ENCODE measurements at regions not wholly inside any gene's neighbourhood (a gene's known extent, or its start where the extent isn't known, plus 50 kb on each side); places are given as distances from the start of the nearest gene placed in this dataset.

DNA sequence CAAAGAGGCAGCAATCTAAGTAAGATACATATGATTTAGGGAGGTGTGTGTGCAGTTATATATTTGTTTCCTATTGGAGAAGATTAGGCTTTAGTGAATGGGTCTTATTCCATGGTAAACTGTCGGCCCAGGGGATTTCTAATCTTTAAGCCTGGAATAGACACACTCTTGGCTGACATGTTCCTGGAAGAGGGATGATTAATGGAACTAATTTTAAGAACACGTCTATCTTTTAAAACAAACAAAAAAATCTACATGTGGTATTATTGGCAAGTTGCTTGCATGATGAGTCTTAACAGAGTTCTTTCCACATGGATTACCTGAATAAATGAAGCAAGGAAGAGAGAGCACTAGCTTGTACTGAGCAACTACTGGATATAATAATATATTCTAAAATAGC lies 114.2 kb upstream of the NT5C1B start:
- Mint-ChIP-seq H3K4me1 (no peaks in the 10 kb centered on the region), H3K27me3 (no peaks in the 10 kb centered on the region), H3K36me3 (ENCODE audit: low read depth) (no peaks in the 10 kb centered on the region), H3K4me3 (no peak overlapping the region), H3K27ac (no peak overlapping the region), H3K9me3 (no peaks in the 10 kb centered on the region)
- ChIA-PET CTCF (no interaction called here), POLR2A (no interaction called here)
- no peak for DNase-seq

DNA sequence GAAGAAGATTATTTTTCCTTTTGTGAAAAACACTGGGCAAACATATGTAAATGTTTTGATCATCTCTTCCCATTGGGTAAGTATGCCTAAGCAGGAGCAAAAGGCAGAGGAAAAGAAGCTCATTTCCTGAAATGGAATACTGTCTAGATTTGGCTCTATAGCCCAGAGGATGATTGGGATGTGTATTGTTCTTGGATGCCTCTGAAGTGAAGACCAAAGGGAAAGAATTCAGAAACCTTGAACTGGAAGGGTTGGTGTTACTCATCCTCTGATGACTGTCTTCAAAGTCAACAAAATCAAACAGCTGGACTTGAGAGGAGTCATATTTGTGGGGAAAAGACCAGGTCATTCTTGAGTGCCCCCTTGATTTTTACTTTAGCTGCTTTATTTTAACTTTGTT lies 112.6 kb upstream of the NT5C1B start:
- H3K4me1 Mint-ChIP-seq, result no peaks in the 10 kb centered on the region
- H3K27ac Mint-ChIP-seq, result no peak overlapping the region
- H3K27me3 Mint-ChIP-seq, result no peaks in the 10 kb centered on the region
- no peak overlapping the region for H3K4me3 Mint-ChIP-seq
- no peak for DNase-seq
- ChIA-PET CTCF (no interaction called here), POLR2A (no interaction called here)
- H3K9me3 Mint-ChIP-seq, result no peaks in the 10 kb centered on the region
- no peaks in the 10 kb centered on the region for H3K36me3 Mint-ChIP-seq (ENCODE audit: low read depth)

DNA sequence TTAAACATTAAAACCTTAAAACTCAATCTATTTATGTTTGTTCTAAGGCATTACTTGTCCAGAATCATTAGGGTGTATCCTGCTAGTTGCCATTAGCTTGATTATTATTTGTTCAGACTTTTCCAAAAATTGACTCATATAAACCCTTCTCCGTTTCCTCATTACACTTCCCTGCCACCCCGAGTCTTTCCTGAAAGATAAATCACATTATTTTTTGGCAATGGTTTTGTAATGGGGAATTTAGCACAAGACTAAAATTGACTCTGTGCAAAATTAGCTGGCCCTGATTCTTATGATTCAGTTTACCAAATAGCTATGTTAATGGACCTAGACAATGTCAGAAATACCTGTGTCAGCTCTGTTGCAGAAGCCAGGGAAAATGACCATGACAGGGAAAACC lies 112.2 kb upstream of the NT5C1B start:
- Mint-ChIP-seq H3K9me3 (no peaks in the 10 kb centered on the region), H3K27me3 (no peaks in the 10 kb centered on the region), H3K4me3 (no peak overlapping the region), H3K36me3 (ENCODE audit: low read depth) (no peaks in the 10 kb centered on the region), H3K27ac (no peak overlapping the region), H3K4me1 (no peaks in the 10 kb centered on the region)
- DNase-seq, result no peak
- ChIA-PET CTCF (no interaction called here), POLR2A (no interaction called here)

DNA sequence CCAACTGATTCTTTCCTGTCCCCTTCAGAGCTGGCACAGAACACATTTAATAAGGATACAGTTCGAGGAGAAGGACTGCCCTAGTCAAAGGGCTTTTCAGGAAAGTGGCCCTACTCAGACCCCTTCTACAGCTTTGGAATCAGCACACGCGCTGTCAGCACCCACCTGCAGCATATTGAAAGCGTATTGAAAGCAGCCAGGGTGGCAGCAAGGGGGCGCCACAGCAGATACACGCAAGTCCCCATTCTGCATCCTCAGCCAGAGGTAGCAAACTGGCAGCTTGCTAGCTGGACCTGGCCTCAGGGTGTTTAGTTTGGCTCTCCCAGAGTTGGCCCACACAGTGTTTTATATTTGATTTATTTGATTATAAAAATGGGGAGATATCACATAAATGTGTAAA lies 101.0 kb upstream of the NT5C1B start:
- Mint-ChIP-seq H3K36me3 (ENCODE audit: low read depth) (no peaks in the 10 kb centered on the region), H3K27ac (no peak overlapping the region), H3K4me1 (no peaks in the 10 kb centered on the region), H3K9me3 (peaks cover 2% of the 10 kb centered on the region), H3K27me3 (no peaks in the 10 kb centered on the region), H3K4me3 (no peak overlapping the region)
- DNase-seq, result no peak
- ChIA-PET CTCF (no interaction called here), POLR2A (no interaction called here)

DNA sequence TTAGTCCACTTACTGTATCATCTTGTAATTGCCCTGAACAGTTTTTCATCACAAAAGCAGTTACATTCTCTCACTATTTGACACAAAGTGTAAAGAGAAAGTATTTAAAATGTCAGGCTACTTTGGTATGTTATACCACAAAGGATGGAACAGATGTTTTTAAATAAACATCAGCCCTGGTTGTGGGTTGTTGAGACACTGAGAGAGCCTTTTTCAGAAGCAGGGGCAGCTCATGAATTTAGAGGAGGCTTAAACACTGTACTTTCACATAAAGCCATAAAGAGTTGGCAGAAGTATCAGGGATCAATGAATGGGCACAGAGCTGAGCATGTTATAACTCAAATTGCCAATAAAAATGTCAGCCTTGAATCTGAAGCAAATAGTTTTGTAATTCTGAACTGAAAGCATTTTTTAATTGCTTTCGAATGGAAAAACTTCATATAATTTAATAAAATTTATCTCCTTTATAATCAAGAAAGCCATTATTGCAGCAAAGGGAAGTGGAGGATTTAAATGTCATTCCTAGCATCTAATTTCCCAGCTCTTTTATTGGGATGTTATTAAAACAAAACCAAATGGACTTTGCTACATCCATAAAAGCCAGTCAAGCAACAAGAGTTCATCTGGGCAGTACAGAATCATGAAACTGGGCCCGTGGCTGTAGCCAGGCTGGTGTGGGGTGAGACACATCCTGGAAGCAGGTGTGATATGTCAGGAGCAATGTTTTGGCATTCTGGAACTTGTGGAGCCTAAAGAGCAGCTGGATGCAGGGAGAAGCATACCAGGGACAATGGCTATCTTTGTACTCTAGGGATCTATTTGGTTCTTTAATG lies 95.1 kb upstream of the NT5C1B start:
- Mint-ChIP-seq H3K36me3 (ENCODE audit: low read depth) (no peaks in the 10 kb centered on the region), H3K4me1 (no peaks in the 10 kb centered on the region), H3K9me3 (no peaks in the 10 kb centered on the region), H3K27ac (no peak overlapping the region), H3K4me3 (no peak overlapping the region), H3K27me3 (no peaks in the 10 kb centered on the region)
- ChIA-PET CTCF (no interaction called here), POLR2A (no interaction called here)
- DNase-seq, result no peak

DNA sequence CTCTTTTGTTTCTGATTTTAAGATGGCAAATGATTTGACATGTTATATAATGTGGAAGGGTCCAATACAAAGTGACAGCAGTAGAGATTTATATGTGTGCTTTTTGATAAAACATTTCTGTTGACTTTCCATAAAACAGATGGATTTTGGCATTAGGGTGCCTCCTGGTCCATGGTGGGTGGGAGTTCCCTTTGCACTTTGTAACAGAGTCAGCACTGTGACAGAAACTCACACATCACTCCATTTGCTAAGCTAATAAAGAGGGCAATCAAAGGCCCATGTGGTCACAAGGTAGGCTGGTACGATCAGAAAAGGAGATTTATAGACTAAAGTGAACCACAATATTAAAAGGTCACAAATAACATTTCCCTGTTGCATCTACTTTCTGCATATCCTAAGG lies 93.3 kb upstream of the NT5C1B start:
- Mint-ChIP-seq H3K36me3 (ENCODE audit: low read depth) (no peaks in the 10 kb centered on the region), H3K27me3 (no peaks in the 10 kb centered on the region), H3K9me3 (no peaks in the 10 kb centered on the region), H3K4me1 (no peaks in the 10 kb centered on the region), H3K4me3 (no peak overlapping the region), H3K27ac (no peak overlapping the region)
- DNase-seq, result no peak
- POLR2A ChIA-PET, result no interaction called here
- CTCF ChIA-PET, result no interaction called here

DNA sequence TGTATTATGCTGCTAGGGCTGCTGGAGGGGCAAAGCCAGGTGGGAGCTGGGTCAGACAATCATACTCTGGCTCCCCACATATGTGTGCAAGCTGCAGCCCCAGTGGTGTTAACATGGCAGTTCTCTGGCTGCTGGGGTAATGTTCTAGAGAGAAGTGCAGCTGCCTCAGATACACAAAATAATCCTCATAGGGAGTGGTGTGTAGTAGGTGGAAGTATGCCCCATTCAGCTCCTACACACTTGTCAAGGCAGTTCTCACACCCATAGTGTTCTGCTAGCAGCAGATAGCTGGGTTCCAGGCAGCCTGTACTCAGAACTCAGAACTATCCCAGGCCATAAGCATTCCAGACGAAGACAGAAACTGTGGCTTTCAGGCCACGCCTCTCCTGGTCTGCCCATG lies 87.9 kb upstream of the NT5C1B start:
- H3K4me1 Mint-ChIP-seq, result no peaks in the 10 kb centered on the region
- H3K9me3 Mint-ChIP-seq, result peaks cover 6% of the 10 kb centered on the region
- no peak overlapping the region for H3K4me3 Mint-ChIP-seq
- CTCF ChIA-PET, result no interaction called here
- no peak overlapping the region for H3K27ac Mint-ChIP-seq
- POLR2A ChIA-PET, result no interaction called here
- no peaks in the 10 kb centered on the region for H3K27me3 Mint-ChIP-seq
- no peaks in the 10 kb centered on the region for H3K36me3 Mint-ChIP-seq (ENCODE audit: low read depth)
- DNase-seq, result no peak

DNA sequence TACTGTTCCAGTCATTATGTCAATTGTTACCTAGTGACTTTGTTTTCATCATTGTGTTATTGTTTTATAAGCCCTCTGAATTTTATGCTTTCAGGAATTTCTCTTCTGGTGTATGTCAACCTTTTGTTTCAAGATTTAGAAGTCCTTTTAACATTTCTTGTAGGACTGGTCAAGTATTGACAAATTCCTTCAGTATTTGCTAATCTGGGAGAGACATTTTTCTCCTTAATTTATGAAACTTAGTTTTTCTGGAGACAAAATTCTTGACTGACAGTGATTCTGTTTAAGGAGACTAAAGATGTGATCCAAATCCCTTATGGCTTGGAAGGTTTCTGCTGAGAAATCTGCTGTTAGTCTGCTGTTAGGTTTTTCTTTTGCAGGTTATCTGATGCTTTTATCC lies 84.9 kb upstream of the NT5C1B start:
- CTCF ChIA-PET, result no interaction called here
- no peak overlapping the region for H3K27ac Mint-ChIP-seq

DNA sequence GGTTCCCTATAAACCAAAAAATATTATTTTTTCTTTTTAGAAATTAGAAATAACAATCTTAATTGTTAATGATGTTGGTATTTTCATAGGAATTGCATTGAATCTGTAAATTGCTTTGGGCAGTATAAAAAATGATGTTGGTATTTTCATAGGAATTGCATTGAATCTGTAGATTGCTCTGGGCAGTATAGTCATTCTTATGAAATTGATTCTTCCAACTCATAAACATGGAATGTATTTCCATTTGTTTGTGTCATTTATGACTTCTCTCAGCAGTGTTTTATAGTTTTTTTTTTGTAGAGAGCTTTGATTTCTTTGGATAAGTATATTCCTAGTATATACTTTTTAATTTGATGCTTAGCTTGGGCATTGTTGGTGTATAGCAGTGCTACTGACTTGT lies 82.0 kb upstream of the NT5C1B start:
- H3K4me3 Mint-ChIP-seq, result no peak overlapping the region
- peaks cover 10% of the 10 kb centered on the region for H3K9me3 Mint-ChIP-seq
- H3K4me1 Mint-ChIP-seq, result no peaks in the 10 kb centered on the region
- H3K27ac Mint-ChIP-seq, result no peak overlapping the region
- no peaks in the 10 kb centered on the region for H3K36me3 Mint-ChIP-seq (ENCODE audit: low read depth)
- no peaks in the 10 kb centered on the region for H3K27me3 Mint-ChIP-seq
- ChIA-PET POLR2A (no interaction called here), CTCF (no interaction called here)
- DNase-seq, result no peak

More for the DNA sequence above, 84.9 kb upstream of the NT5C1B start:
- H3K27me3 Mint-ChIP-seq, result no peaks in the 10 kb centered on the region
- no peak overlapping the region for H3K4me3 Mint-ChIP-seq
- H3K36me3 Mint-ChIP-seq (ENCODE audit: low read depth), result no peaks in the 10 kb centered on the region
- POLR2A ChIA-PET, result no interaction called here
- peaks cover 10% of the 10 kb centered on the region for H3K9me3 Mint-ChIP-seq
- no peaks in the 10 kb centered on the region for H3K4me1 Mint-ChIP-seq
- DNase-seq, result no peak

DNA sequence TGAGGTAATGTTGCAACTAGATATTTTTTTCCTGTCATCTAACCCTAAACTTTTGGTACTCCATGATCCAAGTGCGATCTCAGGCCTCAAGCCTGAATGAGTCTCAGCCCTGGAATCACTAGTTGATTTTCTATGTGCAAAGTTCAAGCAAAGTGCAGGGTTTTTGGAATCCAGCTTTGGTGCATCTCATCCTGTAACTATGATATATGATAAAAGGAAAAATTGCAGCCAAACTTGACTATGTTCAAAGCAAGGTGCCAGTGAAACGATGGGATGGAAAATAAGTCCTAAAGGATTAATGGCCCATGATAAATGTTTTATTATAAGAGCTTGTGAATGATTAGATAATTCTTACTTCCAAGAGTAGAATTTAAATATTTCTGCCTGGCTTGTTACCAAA lies 78.9 kb upstream of the NT5C1B start:
- Mint-ChIP-seq H3K36me3 (ENCODE audit: low read depth) (no peaks in the 10 kb centered on the region), H3K4me1 (no peaks in the 10 kb centered on the region), H3K4me3 (no peak overlapping the region), H3K27ac (no peak overlapping the region), H3K9me3 (peaks cover 4% of the 10 kb centered on the region), H3K27me3 (no peaks in the 10 kb centered on the region)
- ChIA-PET CTCF (no interaction called here), POLR2A (no interaction called here)
- DNase-seq, result no peak

DNA sequence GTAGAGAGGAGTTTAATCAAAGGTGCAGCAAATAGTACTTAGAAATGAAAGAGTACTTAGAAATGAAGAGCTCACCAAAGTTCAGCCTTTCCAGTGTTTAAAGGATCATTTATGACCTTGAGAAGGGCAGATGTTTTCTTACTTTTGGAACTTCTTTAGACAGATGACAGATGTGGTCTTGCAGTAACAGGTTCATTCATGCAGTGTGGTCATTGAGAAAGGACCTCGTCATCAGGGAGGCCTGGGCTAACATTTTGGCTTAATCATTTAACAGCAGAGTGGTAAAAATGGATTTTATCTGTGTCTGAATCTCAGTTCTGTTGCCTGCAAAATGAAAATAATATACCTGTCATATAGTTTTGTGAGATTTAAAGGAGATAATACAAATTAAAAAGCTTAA lies 75.1 kb upstream of the NT5C1B start:
- CTCF ChIA-PET, result no interaction called here
- no peak overlapping the region for H3K4me3 Mint-ChIP-seq
- H3K27ac Mint-ChIP-seq, result no peak overlapping the region
- DNase-seq, result no peak
- H3K4me1 Mint-ChIP-seq, result no peaks in the 10 kb centered on the region
- no peaks in the 10 kb centered on the region for H3K36me3 Mint-ChIP-seq (ENCODE audit: low read depth)
- POLR2A ChIA-PET, result no interaction called here
- H3K9me3 Mint-ChIP-seq, result no peaks in the 10 kb centered on the region
- no peaks in the 10 kb centered on the region for H3K27me3 Mint-ChIP-seq

DNA sequence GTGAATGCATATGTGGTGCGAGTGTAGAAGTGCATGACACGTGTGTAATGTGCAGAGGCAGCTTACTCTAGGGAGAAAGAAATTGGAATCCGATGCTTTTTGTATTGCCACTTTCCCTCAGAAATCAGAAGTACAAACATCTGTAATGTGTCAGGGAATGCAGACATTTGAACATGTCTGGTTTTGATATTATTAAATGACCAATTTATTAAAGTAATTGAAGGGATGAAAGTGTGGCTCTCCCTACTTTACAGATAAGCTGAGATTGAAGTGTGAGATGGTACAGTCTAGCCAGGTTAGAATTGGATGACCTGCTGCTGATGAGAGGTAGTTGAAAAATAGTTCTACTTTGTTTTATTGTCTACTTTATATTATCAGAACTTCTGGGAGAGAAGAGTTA lies 74.5 kb upstream of the NT5C1B start:
- H3K9me3 Mint-ChIP-seq, result no peaks in the 10 kb centered on the region
- ChIA-PET CTCF (no interaction called here), POLR2A (no interaction called here)
- no peak overlapping the region for H3K4me3 Mint-ChIP-seq
- no peaks in the 10 kb centered on the region for H3K4me1 Mint-ChIP-seq
- no peaks in the 10 kb centered on the region for H3K36me3 Mint-ChIP-seq (ENCODE audit: low read depth)
- no peaks in the 10 kb centered on the region for H3K27me3 Mint-ChIP-seq
- H3K27ac Mint-ChIP-seq, result no peak overlapping the region
- DNase-seq, result no peak

DNA sequence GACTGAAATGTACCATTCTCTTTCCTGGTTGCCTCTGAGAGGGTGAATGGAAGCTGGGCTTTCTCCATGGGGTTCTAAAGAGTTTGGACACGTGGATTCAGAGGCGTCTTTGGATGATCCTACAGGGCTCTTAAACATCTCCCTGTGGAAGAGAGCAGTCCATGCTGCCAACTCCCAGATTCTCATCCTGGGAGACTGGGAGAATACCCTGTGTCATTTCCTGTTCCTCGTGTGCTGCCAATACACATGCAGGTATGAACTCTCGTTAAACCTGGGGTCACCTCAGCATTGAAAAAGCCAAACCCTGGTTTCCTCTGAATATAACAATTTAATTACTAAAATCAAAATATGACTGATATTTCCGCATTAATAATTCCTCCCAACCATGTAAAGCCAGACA lies 73.3 kb upstream of the NT5C1B start:
- ChIA-PET POLR2A (no interaction called here), CTCF (no interaction called here)
- no peak for DNase-seq
- Mint-ChIP-seq H3K4me1 (no peaks in the 10 kb centered on the region), H3K36me3 (ENCODE audit: low read depth) (no peaks in the 10 kb centered on the region), H3K4me3 (no peak overlapping the region), H3K27me3 (no peaks in the 10 kb centered on the region), H3K9me3 (no peaks in the 10 kb centered on the region), H3K27ac (no peak overlapping the region)

DNA sequence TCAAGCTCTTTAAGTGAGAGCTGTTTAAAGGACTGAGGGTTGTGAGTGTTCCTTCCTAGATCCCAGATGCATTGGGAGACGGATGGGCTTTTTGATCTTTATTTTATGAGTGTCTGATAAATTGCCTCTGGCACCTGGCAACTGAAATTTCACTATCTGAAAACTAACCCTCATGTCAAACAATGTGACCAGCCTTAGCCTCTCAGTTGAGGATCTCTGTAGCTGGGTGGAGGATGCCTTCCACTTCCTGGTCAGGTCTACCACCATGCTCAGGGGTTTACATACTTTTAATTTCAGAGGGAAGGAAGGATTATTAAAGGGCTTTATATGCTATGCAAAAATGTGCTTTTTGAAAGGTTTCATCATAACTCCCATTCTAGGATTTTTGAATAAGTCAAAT lies 70.5 kb upstream of the NT5C1B start:
- no peak overlapping the region for H3K27ac Mint-ChIP-seq
- no peak overlapping the region for H3K4me3 Mint-ChIP-seq
- POLR2A ChIA-PET, result interaction anchor here (0.6 kb wide), 1 partner anchor 799 kb away, joined by 3 read pairs; no protein-coding TSS in a partner anchor
- CTCF ChIA-PET, result no interaction called here
- no peak for DNase-seq
- no peaks in the 10 kb centered on the region for H3K4me1 Mint-ChIP-seq
- H3K9me3 Mint-ChIP-seq, result no peaks in the 10 kb centered on the region
- H3K36me3 Mint-ChIP-seq (ENCODE audit: low read depth), result no peaks in the 10 kb centered on the region
- H3K27me3 Mint-ChIP-seq, result no peaks in the 10 kb centered on the region

DNA sequence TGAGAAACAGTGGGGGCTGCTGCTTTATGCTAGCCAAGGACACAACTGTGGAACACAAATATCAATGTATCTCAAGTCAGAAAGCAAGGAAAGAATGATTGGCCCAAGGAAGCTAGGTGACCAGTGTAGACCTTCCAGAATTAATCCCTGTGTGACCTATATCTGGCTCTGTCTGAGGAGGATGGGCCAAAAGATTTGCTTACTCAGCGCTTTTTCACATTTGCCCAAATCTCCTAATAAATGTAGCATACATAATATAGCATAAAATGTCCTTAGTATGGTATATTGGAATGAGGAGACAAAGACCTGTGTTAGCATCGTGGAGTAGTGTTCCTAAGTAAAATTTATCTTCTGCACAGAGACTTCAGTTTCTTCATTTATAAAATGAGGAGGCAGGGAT lies 66.7 kb upstream of the NT5C1B start:
- DNase-seq, result no peak
- ChIA-PET CTCF (no interaction called here), POLR2A (no interaction called here)
- no peak overlapping the region for H3K4me3 Mint-ChIP-seq
- H3K9me3 Mint-ChIP-seq, result no peaks in the 10 kb centered on the region
- no peaks in the 10 kb centered on the region for H3K36me3 Mint-ChIP-seq (ENCODE audit: low read depth)
- no peaks in the 10 kb centered on the region for H3K27me3 Mint-ChIP-seq
- no peaks in the 10 kb centered on the region for H3K4me1 Mint-ChIP-seq
- no peak overlapping the region for H3K27ac Mint-ChIP-seq

All from activated CD4-positive, alpha-beta memory T cell treated with anti-CD3 and anti-CD28 coated beads, Interleukin-2, amount 10 ng/mL, durations not matched to agents 7 days and 5 days (primary cell).